Liver (tissue), 3 donors: ENCODE measurements at regions not wholly inside any gene's neighbourhood (a gene's known extent, or its start where the extent isn't known, plus 50 kb on each side); places are given as distances from the start of the nearest gene placed in this dataset.

Source experiments
- ATF3 ChIP-seq: IDR thresholded peaks from 2 replicates; pipeline ENCODE4 v1.6.1; 2016; ENCODE audit warnings: antibody characterized with exemption
- CTCF ChIP-seq: fragments of 150-350 bp; IDR thresholded peaks from 2 replicates; pipeline ENCODE4 v1.5.1; 2017; ENCODE audit warnings: improper control_type of control experiment, low read depth, low read length; ENCODE audit not compliant: missing input control
- EGR1 ChIP-seq, 2 donors: IDR thresholded peaks; 2 replicates each; pipeline ENCODE4 v1.6.1; 2016 to 2018; ENCODE audit warnings: antibody characterized with exemption in 2 of 2, low read depth in 2 of 2
- FOXA1 ChIP-seq: IDR thresholded peaks from 2 replicates; pipeline ENCODE4 v1.6.1; 2016; ENCODE audit warnings: antibody characterized with exemption
- GABPA ChIP-seq, 2 donors: IDR thresholded peaks in 1 of 2; conservative IDR thresholded peaks in 1 of 2; 2 replicates each; pipeline ENCODE4 v1.6.1; 2016; ENCODE audit warnings: antibody characterized with exemption in 2 of 2, mild to moderate bottlenecking in 1 of 2, moderate library complexity in 1 of 2
- HNF4G ChIP-seq: IDR thresholded peaks from 2 replicates; pipeline ENCODE4 v1.6.1; 2016; ENCODE audit warnings: antibody characterized with exemption
- JUND ChIP-seq, 2 donors: IDR thresholded peaks; 2 replicates each; pipeline ENCODE4 v1.6.1; 2016; ENCODE audit warnings: antibody characterized with exemption in 2 of 2
- RAD21 ChIP-seq, 2 donors: IDR thresholded peaks; 2 replicates each; pipeline ENCODE4 v1.6.1; 2016; ENCODE audit warnings: antibody characterized with exemption in 2 of 2, mild to moderate bottlenecking in 2 of 2
- SP1 ChIP-seq: IDR thresholded peaks from 2 replicates; pipeline ENCODE4 v1.6.1; 2018; ENCODE audit warnings: antibody characterized with exemption, mild to moderate bottlenecking
- TAF1 ChIP-seq: conservative IDR thresholded peaks from 2 replicates; pipeline ENCODE4 v1.6.1; 2016; ENCODE audit warnings: antibody characterized with exemption, mild to moderate bottlenecking
- YY1 ChIP-seq: IDR thresholded peaks from 2 replicates; pipeline ENCODE4 v1.6.1; 2016; ENCODE audit warnings: antibody characterized with exemption, mild to moderate bottlenecking
- TF ChIP-seq, protein P1 (sequence below): IDR thresholded peaks from 2 replicates; pipeline ENCODE4 v1.6.1; 2016; ENCODE audit warnings: antibody characterized with exemption, mild to moderate bottlenecking
- TF ChIP-seq, protein P2 (sequence below): IDR thresholded peaks from 2 replicates; pipeline ENCODE4 v1.6.1; 2016; ENCODE audit warnings: antibody characterized with exemption
- donor health status: healthy.
- donor health status: healthy.

- TF ChIP-seq CTCF (no peak), YY1 (no peak), GABPA (IDR thresholded peaks at IDR 0.05 in 1 of 2, conservative IDR thresholded peaks at IDR 0.05 in 1 of 2) (no peak), SP1 (no peak), JUND (IDR thresholded peaks at IDR 0.05) (no peak), ATF3 (no peak), TAF1 (no peak), EGR1 (IDR thresholded peaks at IDR 0.05; ENCODE audit: low read depth in 2 of 2) (no peak), HNF4G (no peak), RAD21 (IDR thresholded peaks at IDR 0.05) (no peak), FOXA1 (no peak)
- TF ChIP-seq, protein P1, sequence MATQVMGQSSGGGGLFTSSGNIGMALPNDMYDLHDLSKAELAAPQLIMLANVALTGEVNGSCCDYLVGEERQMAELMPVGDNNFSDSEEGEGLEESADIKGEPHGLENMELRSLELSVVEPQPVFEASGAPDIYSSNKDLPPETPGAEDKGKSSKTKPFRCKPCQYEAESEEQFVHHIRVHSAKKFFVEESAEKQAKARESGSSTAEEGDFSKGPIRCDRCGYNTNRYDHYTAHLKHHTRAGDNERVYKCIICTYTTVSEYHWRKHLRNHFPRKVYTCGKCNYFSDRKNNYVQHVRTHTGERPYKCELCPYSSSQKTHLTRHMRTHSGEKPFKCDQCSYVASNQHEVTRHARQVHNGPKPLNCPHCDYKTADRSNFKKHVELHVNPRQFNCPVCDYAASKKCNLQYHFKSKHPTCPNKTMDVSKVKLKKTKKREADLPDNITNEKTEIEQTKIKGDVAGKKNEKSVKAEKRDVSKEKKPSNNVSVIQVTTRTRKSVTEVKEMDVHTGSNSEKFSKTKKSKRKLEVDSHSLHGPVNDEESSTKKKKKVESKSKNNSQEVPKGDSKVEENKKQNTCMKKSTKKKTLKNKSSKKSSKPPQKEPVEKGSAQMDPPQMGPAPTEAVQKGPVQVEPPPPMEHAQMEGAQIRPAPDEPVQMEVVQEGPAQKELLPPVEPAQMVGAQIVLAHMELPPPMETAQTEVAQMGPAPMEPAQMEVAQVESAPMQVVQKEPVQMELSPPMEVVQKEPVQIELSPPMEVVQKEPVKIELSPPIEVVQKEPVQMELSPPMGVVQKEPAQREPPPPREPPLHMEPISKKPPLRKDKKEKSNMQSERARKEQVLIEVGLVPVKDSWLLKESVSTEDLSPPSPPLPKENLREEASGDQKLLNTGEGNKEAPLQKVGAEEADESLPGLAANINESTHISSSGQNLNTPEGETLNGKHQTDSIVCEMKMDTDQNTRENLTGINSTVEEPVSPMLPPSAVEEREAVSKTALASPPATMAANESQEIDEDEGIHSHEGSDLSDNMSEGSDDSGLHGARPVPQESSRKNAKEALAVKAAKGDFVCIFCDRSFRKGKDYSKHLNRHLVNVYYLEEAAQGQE = no peak
- TF ChIP-seq, protein P2, sequence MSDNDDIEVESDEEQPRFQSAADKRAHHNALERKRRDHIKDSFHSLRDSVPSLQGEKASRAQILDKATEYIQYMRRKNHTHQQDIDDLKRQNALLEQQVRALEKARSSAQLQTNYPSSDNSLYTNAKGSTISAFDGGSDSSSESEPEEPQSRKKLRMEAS = no peak
These were observed 204.8 kb downstream of the TTLL2 start for GRCh38 chr6:167529444-167530335.
